ENCODE measurements at regions not wholly inside any gene's neighbourhood (a gene's known extent, or its start where the extent isn't known, plus 50 kb on each side); places are given as distances from the start of the nearest gene placed in this dataset.
"Not testable (repeated sequence)": the region's sequence is repeated elsewhere in the genome, so short reads cannot be mapped to it uniquely, and the experiment has no call there.

GRCh38 chr7:65453341-65454030 lies 79.8 kb downstream of the ZNF92 start:
- no peak for DNase-seq (ENCODE audit: low read depth)

GRCh38 chr7:65454469-65454868 lies 80.8 kb downstream of the ZNF92 start:
- no peak for DNase-seq (ENCODE audit: low read depth)

- not testable (repeated sequence) for DNase-seq (ENCODE audit: low read depth)
Observed at GRCh38 chr7:65455050-65455449, 81.4 kb downstream of the ZNF92 start.

- DNase-seq (ENCODE audit: low read depth) = no peak
Observed at GRCh38 chr7:65457705-65458104, 84.0 kb downstream of the ZNF92 start.

GRCh38 chr7:65459438-65459837 lies 85.8 kb downstream of the ZNF92 start:
- peak; percentile 68 for DNase-seq (ENCODE audit: low read depth)

- no peak for DNase-seq (ENCODE audit: low read depth)
Observed at GRCh38 chr7:65462148-65462716, 88.6 kb downstream of the ZNF92 start.

- DNase-seq (ENCODE audit: low read depth) = no peak
Observed at GRCh38 chr7:65463184-65463583, 89.5 kb downstream of the ZNF92 start.

GRCh38 chr7:65469919-65470558 lies 96.4 kb downstream of the ZNF92 start:
- not testable (repeated sequence) for DNase-seq (ENCODE audit: low read depth)

GRCh38 chr7:65471587-65471986 lies 97.9 kb downstream of the ZNF92 start:
- no peak for DNase-seq (ENCODE audit: low read depth)

GRCh38 chr7:65475040-65475726 lies 101.5 kb downstream of the ZNF92 start:
- no peak for DNase-seq (ENCODE audit: low read depth)

GRCh38 chr7:65475734-65476319 lies 102.2 kb downstream of the ZNF92 start:
- peak; percentile 13 for DNase-seq (ENCODE audit: low read depth)

- DNase-seq (ENCODE audit: low read depth) = peak; percentile 33
Observed at GRCh38 chr7:65477326-65477725, 103.7 kb downstream of the ZNF92 start.

- no peak for DNase-seq (ENCODE audit: low read depth)
Observed at GRCh38 chr7:65489260-65489767, 115.7 kb downstream of the ZNF92 start.

GRCh38 chr7:65496697-65497096 lies 123.0 kb downstream of the ZNF92 start:
- DNase-seq (ENCODE audit: low read depth) = not testable (repeated sequence)

GRCh38 chr7:65503434-65504152 lies 129.9 kb downstream of the ZNF92 start:
- no peak for DNase-seq (ENCODE audit: low read depth)

- peak; percentile 10 for DNase-seq (ENCODE audit: low read depth)
Observed at GRCh38 chr7:65504504-65505319, 131.1 kb downstream of the ZNF92 start.

GRCh38 chr7:65505320-65505633 lies 131.6 kb downstream of the ZNF92 start:
- DNase-seq (ENCODE audit: low read depth) = peak; percentile 12

- not testable (repeated sequence) for DNase-seq (ENCODE audit: low read depth)
Observed at GRCh38 chr7:65508581-65509367, 135.1 kb downstream of the ZNF92 start.

GRCh38 chr7:65509368-65510186 lies 135.9 kb downstream of the ZNF92 start:
- DNase-seq (ENCODE audit: low read depth) = no peak
